G401.6 (cell line): ENCODE measurements at regions not wholly inside any gene's neighbourhood (a gene's known extent, or its start where the extent isn't known, plus 50 kb on each side); places are given as distances from the start of the nearest gene placed in this dataset.

Experiments used
- FAIRE-seq: peaks from 2 replicates; lab custom pipeline; 2012; peaks lifted over from hg19 to GRCh38; lab: Jason Lieb, UNC

DNA sequence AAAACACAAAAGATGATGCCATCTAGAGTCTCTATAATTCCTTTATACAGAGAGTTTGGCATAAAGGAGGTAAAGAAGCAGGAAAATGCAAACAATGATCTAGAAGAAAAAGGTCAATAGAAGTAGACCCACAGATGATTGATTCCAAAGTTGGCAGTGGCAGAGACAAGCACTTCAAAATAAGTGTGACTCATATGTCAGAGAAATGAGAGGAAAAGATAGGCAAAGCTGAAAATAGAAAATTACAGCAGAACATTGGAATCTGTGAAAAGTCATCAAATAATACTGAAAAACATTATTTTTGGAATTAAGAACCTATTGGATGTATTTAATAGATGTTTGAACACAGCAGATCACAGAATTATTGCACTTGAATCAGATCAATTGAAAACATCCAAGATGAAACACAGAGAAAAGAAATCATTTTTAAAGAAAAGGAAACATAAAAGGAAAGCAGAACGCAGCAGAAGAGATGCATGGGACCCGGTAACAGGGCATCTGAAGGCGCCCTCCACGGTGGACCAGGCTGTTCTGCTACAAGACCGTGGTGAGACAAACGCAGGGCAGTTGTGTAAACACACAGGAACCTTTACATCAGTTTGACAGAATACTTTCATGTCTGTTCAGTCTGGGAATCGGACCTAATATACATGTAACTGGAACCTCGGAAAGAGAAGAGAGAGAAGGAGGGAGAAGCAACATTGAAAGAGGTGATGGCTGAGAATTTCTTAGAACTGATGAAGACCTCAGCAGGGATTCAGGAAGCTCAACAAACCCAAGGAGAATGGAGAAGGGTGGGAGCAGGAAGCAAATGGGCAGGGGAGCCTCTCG lies 74.6 kb upstream of the GPC1 start:
- FAIRE-seq = no peak

DNA sequence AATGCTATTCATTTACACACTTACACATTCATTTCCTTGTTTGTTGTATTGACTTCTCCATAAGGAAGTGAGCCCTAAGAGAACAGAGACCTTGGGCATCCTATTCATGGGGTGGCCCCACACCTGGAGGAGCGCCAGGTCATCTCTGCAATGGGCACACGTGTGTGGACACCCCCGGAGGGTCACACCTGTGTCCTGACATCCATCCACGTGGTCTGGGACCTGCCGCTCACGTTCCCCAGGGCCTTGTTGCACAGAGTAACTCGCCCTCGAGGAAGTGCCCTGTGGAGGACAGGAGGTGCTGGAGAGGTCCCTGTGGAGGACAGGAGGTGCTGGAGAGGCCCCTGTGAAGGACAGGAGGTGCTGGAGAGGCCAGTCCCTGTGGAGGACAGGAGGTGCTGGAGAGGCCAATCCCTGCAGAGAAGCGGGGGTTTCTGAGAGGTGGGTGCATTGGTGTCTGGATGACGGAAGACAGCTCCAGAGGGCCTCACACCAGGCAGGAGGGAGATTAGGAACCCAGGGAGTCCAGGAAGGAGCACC lies 73.2 kb upstream of the GPC1 start:
- no peak for FAIRE-seq

DNA sequence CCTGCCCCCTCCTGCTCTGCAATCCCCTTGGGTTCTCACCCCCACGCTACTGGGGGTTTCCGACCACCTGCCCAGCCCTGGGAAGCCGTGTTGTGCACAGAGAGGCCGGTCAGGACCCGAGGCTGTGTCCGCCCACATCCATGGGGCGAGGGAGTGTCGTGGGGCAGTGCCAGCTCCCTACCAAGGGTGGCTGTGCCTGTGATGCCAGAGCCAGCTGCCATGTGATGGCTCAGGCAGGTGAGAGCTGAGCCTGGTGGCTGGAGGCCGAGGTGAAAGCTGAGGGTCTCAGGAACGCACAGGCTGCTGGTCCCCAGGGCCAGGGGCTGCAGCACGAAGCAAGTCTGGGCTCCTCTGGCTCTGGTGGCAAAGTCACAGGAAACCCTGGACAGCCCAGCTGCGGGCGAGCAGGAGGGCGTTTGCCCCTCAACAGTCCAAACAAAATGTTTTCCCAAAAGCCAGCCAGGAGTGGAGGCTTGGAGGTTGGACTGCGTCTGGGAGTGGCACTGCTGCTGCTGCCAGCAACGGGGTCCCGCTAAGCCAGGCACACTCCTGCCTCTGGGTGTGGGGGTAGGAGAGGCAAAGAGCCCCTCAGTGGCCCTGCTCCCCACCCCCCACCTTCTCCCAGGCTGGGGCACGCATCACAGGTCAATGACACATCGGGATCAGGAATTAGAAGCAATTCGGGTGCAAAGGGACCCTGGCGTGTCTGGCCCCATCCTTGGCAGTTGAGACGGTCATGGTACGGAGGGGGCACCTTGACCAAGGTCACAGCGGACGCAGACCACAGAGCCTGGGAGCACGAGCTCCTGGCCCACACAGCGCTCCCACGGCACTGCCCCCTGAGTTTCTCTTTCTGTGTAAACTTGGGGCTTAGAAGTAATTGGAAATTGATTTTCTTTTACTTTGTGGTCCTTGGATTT lies 72.4 kb upstream of the GPC1 start:
- FAIRE-seq = no peak

DNA sequence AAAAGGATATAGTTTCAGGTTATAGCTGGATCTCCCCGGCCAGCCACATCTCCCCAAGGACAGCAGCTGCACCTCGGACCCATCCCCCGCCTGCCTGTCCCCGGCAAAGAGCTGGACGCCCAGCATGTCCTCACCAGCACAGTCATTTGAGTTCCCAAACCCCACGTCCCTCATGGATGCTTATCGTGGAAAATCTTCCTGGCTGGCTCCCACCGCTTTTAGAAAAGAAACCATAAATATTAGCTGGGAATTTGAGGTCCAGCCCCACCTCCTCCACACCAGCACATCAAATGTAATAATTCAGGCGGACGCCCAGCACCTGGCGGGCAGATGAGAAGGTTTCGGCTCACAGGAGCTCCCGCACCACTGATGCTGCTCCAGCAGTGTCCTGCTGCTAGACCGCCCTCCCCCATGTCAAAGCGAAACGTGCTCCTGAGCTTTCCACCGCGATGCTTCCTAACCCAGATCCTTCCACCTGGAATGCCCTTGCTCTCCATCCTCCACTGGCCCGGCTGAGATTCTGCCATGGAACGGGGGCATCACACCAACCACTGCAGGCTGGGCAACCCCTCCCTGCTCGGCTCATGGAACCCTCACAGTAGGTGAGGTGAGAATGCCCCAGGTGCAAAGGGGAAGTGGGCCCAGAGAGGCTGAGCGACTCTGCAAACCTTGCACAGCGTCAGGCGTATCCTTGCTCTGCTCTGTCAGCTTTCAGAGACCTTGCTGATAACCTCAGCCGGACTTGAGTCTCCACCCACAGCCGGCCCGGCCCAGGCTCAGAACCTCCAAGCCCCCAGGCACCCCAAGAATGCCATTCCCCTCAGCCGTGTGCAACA lies 71.5 kb upstream of the GPC1 start:
- no peak for FAIRE-seq

DNA sequence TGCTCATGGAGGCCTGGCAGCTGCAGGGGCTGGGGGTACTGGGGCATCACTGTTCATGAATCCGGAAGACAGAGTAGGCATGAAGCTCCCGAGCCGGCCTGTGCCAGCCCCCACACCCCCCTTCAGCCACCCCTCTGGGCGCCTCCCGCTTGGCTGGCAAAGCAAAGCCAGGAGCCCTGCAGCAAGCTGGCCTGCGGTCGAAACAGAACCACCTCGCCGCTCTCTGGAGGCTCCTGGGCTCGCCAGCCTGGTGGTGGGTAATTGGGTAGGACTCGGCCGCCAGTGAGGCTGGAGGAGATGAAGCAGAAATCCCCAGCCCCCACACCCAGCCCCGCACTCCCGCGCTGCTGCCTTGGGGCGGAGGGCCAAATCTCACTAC lies 70.9 kb upstream of the GPC1 start:
- no peak for FAIRE-seq

DNA sequence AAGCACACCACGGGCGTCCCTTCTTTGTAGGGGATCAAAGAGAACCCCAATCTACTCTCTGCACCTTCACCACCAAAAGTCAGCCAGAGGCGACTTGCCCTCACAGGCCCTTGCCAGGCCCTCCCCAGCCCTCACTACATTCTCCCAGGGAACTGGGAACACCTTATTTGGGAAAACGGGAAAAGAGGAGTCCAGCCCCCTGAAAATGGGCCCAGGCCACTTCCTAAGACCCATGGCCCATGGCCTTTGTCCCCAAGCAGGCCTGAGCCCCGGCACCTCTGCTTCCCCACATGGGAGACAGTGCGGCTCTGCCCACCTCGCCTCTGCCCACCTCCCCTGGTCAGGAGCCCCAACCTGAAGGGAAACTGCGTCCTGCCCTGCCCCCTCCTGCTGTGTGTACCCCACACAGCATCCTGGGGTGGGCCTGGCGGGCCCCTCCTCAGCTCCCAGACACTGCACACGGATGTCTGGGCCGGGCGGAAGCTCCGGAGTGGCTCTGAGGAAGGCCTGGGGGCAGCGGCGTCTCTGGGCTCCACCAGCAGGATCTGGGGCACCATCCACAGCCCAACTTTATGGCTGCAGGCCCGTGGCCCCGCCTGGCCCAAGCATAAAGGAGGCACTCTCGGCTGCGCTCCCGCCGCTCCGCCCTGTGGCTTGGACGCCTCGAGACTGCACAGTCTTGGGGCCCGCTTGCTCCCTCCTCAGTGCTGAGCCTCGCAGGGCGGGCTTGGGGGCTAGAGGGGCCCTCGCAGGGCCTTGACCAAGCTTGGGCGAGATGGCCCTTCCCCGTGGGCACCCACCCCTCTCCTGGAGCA lies 70.3 kb upstream of the GPC1 start:
- FAIRE-seq = no peak

DNA sequence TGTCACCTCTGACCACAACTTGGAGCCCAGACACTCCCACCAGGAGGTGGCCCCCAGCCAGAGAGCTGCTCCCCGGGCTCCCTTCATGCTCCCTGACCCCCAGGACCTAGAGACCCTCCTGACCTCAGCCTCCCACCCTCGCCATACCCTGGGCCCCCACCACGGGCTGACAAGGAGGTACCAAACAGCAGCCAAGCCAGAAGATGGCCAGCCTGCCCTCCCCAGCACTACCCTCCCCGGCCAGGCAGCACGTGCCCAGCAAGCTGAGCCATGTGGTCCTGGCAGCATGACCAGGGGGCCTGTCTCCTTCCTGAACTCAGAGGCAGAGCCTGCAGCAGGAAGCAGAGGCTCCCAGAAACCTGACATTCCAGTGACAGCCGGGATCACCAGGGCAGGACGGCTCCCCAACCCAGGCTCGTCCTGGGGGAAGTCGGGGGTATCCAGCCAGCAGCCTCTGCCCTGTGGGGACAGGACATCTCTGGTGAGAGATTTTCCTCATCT lies 69.4 kb upstream of the GPC1 start:
- FAIRE-seq = no peak

DNA sequence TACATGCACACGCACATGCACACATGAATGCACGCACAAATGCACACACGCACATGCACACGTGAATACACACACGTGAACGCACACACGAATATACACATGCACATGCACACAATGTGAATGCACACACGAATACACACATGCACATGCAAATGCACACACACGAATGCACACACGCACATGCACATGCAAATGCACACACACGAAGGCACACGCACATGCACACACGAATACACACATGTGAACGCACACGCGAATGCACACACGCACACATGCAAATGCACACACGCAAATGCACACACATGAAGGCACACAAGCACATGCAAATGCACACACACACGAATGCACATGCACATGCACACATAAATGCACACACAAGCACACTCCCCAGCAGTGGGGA lies 68.6 kb upstream of the GPC1 start:
- FAIRE-seq = no peak

DNA sequence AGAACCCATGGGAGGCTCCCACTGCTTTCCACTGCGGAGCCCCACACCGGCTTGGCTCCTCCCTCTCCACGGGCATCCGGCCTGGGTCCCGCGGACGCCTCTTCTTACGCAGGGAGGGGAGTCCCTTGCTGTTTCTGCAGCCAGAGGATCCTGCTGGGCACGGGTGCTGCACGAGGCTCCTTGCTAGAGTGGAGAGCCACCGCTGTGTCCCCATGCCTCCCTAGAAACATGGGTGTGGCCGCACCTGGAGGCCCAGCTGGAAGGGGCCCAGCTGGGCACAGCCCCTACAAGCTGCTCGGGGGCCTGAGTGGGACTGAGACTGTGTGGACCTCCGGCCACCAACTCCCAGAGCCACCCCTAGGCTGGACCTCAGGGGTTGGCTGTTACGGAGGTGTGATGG lies 67.7 kb upstream of the GPC1 start:
- FAIRE-seq = no peak

DNA sequence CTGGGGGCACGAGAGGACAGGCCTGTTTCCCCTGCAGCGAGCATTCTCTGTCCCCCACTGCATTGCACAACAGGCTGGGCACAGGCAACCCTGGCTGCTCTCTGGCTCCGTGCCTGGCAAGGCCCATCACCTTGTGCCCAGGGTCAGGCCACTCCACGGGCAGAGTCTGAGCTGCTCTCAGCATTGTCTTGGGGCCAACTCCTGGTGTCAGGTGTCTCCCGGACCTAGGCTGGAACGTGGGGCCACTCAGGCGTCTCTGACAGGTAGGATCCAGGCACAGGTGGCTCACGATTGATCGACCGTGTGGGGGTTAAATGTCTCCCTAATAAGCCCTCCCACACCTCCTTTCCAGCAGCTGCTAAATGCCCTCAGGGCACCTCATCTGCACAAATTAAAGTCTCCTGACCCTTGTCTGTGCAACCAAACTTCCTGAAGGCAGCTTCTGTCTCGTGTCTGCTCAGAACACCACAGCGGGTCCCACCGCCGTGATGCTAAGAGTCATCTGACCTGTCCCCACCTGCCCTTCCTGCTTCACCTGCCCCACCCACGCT lies 66.6 kb upstream of the GPC1 start:
- FAIRE-seq = no peak

DNA sequence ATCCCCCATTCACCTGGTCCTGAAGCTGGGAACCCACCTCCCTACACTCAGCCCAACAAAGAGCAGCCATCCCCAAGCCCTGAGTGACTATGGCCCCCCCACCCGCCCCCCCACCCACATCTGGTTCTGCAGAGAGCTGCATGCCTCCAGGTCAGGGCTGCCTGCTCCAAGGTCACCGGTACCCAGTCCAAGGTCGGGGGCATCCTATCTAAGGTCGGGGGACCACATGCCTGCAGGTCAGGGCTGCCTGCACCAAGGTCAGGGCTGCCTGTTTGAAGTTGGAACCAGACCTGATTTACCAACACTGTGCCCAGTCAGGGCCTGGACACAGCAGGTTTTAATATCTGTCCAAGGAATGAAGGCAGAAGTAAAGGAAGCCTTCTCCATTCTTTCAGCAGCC lies 66.1 kb upstream of the GPC1 start:
- FAIRE-seq = no peak

DNA sequence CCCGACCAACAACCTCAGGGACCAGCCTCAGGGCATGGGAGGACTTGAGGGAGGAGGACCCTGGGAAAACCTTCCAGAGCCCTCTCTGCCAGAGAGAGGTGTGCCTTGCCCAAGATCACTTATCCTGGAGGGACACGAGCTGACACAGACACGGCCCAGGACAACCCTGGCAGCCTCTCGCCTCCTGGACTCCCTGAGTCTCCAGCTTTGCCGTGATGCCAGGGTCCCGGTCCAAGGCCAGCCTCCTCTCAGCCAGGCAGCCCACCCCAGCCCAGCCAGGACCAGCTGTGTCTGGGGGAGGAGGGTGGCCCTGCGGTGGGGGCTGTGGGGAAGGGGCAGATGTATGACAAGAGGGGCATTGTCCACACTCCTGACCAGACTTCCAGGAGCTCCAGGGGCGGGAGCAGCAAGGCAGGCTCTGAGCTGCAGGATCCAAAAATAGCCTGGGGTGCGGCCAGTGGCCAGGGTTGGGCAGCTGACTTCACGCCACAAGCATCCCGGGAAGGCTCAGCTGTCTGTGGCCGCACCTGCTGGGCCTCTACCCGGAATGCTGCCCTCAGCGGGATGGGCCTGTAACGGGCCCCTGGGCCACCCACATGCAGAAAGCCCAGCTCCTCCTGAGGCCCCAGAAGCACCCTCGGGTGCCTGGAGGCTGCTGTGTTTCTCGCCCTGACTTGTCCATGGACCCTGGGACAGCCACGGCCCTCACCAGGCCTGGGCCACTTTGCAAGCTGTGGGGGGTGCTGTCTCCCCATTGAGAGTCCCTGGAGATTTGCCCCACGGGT lies 65.5 kb upstream of the GPC1 start:
- no peak for FAIRE-seq

DNA sequence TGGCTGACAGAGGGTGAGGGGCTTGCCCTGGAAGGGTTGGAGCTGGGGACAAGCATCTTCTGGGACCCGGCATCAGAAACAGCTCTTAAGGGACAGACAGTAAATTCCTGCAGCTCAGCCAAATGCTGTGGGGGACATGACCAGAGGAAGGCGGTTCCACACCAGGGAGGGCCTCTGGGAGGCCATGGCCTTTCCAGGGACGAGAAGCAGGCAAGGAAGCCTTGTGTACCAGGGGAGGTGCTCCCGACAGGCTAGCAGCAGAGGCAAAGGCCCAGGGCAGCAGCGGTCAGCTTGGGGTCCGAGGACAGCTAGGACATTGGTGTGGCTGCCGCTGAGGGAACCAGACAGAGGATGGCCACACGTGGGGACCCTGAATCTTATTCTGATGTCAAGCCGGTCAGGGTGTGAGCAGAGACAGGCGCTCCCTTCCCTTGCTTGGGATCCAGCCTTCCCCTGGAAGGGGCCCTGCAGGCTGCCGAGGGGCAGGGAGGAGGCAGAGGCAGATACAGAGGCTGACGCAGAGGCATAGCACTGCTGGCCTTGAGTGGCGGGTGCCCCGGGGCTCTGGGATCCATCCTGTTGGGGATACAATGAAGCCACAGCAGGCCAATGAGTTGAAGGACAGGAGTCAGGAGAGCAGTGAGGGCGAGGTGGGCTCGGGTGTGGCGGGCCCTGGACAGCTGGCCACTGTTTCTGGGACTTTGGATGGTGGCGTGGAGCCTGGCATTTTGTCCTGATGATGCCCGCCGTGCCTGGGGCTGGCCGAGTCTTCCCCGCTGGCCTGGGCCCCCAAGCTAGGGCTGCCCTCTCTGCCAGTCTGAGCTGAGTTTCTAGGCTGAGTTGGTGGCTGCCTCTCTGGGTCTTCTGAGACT lies 64.1 kb upstream of the GPC1 start:
- FAIRE-seq = no peak

DNA sequence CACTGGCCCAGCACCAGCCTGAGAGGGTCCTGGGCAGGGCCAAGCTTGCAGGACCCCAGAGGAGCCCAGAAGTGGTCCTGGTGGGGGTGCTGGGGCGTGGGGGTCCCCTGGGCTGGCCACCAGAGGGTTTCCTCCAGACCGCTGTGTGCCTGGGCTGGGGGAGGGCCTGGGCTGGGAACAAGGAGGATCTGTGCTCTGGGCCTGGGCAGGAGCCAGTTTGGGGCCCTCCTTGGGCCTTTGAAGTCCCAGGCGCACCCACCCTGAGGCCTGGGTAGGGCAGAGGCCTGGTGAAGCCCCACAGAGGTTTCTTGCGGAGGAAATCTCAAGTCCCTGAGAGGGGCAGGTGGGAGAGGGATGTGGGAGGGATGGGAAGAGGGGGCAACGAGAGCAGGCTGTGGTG lies 63.4 kb upstream of the GPC1 start:
- FAIRE-seq = no peak

DNA sequence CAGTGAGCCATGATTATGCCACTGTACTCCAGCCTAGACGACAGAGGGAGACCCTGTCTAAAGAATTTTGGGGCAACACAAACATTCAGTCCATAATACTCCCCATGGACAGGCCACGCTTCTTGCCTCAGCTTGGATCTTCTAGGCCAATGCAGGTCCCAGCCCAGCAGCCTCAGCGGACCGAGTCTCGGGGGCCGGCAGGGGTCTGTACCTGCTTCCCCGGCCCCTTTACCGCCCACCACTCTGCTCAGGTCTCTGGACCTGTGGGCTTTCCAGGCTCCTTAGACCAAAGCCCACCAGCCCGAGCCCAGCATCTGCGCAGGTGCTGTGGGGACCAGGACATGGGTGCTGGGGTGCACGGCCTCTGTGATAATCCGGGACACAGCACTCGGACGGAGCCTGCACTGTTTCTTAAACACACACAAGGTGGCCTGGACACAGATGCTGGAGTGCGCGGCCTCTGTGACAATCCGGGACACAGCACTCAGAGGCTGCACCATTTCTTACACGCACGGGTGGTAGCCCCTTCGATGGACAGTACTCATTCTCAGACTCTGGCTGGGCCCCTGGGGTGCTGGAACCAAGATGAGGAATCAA lies 62.1 kb upstream of the GPC1 start:
- FAIRE-seq = no peak

DNA sequence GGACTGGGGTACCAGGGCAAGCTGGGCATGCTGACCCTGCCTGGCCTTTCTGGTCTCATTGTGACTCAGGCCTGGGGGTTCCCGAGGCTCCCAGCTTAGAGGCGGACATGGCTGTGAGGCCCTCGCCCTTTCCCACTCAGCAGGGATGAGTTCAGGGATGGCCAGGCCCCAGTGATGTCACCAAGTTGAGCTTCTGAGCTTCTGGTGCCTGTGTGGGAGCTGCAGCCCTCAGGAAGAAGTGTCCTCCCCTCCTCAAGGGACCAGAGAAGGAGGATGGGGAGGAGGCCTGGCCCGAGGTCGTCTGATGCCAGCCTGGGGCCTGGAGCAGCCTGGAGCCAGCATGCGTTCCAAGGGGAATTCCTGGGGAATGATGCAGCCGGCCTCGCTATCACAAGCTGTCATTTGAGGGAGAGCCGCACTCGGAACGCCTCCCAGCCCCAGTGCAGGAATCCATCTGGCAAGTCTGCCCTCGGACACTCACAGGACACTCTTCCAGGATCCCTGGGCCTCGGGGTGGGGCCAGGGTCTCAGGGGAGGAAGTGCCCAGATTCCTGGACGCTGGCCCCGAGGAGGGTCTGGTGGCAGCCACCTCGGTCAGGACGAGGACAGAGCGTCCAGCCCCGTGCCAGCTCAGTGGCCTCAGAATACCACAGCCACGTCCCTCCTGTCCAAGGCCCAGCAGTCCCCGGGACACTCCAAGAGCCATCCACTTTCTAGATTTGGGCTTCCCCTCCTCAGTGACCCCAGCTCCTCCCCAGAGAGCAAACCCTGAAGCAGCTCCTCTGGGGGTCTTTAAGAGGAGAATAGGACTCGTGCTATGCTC lies 61.2 kb upstream of the GPC1 start:
- no peak for FAIRE-seq

DNA sequence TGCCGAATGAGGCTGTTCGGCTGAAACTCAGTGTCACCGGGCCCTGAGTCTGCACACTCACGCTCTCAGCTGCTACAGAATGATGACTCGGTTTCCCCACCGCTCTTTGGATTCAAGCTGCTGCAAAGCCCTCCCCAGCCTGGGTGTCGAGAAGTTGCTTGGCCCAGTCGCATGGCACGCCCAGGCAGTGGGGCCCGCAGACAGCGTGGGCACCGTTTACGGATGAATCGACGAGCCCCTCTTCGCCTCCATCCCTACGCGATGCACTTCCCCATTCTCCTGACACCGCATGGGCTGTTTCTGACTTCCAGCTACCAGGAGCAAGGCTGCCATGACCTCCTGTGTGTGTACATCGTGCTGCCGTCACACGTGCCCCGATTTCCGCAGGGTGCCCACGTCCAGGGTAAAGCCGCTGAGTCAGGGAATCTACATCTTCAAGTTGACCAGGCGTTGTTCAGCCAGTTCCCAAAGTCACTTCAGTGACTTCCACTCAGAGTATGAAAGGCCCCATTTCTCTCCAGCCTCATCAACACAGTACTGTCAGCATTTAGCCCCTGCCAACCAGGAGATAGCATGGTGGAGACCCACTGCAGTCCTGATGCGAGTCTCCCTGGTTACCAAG lies 60.3 kb upstream of the GPC1 start:
- FAIRE-seq = no peak
